ENCODE measurements at regions not wholly inside any gene's neighbourhood (a gene's known extent, or its start where the extent isn't known, plus 50 kb on each side); places are given as distances from the start of the nearest gene placed in this dataset.

DNA sequence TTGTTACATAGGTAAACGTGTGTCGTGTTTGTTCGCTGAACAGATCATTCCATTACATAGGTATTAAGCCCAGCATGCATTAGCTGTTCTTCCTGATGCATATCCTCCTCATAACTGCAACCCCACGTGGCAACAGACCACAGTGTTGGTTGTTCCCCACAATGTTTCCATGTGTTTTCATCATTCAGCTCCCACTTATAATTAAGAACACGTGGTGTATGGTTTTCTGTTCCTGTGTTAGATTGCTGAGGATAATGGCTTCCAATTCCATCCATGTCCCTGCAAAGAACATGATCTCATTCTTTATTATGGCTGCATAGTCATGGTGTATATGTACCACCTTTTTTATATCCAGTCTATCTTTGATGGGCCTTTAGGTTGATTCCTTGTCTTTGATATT is 1071.1 kb downstream of the SLC16A7 start:
- TF ChIP-seq CREB1 (CRISPR knock-in tag; IDR thresholded peaks at IDR 0.05) (no peak), ZNF121 (CRISPR knock-in tag; IDR thresholded peaks at IDR 0.05) (no peak), NR3C1 (CRISPR knock-in tag; conservative IDR thresholded peaks at IDR 0.05; ENCODE audit: low read depth) (no peak)
- TF ChIP-seq, protein P1, sequence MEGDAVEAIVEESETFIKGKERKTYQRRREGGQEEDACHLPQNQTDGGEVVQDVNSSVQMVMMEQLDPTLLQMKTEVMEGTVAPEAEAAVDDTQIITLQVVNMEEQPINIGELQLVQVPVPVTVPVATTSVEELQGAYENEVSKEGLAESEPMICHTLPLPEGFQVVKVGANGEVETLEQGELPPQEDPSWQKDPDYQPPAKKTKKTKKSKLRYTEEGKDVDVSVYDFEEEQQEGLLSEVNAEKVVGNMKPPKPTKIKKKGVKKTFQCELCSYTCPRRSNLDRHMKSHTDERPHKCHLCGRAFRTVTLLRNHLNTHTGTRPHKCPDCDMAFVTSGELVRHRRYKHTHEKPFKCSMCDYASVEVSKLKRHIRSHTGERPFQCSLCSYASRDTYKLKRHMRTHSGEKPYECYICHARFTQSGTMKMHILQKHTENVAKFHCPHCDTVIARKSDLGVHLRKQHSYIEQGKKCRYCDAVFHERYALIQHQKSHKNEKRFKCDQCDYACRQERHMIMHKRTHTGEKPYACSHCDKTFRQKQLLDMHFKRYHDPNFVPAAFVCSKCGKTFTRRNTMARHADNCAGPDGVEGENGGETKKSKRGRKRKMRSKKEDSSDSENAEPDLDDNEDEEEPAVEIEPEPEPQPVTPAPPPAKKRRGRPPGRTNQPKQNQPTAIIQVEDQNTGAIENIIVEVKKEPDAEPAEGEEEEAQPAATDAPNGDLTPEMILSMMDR (IDR thresholded peaks at IDR 0.05) = no peak
